ENCODE measurements at regions not wholly inside any gene's neighbourhood (a gene's known extent, or its start where the extent isn't known, plus 50 kb on each side); places are given as distances from the start of the nearest gene placed in this dataset.

DNA sequence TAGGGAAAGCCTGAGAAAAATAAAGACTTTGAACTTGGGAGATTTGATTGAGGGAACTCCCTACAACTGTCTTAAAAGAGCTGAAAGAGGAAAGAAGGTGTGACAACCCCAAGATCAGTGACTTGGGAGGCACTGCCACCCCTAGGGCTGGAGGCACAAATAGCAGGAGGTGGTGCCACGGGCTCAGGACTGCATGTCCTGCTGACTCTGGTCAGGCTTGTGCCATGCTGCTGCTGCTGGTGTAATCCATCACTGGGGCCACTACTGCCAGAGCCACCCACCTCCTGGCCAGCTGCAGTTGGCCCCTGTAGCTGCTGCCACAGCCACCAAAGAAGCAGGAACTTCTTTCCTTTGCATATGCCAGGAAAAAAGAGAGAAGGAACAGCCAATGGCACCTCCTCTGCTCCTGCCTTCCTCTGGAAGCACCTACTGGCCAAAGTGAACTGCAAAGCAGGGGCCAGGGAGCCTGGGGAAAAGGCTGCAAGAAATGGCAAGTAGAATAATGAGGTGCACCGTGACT lies 730.3 kb downstream of the PTPRU start:
- ChIA-PET POLR2A (no interaction called here), CTCF (interaction anchor here (1.4 kb wide), 1 partner anchor 11 kb away, joined by 3 read pairs; no protein-coding TSS in a partner anchor)
- TF ChIP-seq, protein P1, sequence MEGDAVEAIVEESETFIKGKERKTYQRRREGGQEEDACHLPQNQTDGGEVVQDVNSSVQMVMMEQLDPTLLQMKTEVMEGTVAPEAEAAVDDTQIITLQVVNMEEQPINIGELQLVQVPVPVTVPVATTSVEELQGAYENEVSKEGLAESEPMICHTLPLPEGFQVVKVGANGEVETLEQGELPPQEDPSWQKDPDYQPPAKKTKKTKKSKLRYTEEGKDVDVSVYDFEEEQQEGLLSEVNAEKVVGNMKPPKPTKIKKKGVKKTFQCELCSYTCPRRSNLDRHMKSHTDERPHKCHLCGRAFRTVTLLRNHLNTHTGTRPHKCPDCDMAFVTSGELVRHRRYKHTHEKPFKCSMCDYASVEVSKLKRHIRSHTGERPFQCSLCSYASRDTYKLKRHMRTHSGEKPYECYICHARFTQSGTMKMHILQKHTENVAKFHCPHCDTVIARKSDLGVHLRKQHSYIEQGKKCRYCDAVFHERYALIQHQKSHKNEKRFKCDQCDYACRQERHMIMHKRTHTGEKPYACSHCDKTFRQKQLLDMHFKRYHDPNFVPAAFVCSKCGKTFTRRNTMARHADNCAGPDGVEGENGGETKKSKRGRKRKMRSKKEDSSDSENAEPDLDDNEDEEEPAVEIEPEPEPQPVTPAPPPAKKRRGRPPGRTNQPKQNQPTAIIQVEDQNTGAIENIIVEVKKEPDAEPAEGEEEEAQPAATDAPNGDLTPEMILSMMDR (IDR thresholded peaks at IDR 0.05; ENCODE audit: control extremely low read depth, extremely low read depth, low read depth, missing control alignments): no peak
- DNase-seq (ENCODE audit: extremely low spot score): no peak

DNA sequence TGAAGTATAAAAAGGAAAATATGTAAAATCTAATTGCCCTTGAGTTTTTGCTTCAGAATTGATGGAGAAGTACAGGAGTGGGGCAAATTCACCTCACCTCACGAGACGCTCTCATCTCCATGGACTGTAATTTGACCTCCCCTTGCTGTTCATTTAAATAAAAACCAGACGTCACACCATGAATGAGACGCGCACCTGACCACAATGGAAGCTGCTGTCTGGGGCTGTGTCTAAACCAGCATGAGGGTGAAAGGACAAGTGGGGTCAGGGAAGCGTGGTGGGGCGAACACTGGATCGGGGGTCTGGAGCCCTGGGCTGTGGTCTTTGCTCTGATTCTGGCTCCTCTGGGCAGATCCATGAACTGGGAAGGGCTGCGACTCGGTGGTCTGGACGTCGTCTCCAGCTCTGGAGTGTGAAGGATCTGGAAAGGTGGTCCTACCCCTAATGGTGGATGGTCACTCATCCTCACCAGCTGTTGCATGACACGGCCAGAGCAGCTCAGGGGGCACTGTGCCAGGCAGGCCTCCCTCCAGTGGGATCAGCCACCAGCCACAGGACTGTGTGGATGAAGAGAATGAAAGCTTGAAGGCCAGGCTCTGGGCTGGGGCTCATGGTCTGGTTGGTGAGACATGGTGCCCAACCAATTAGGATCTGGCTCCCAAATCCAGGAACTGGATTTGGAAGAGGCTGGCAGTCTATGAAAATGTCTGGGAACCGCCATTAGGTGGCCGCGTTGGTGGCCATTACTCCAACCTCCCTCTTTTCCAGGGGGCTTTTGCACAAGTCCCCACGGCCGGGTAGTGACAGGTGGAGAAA lies 728.6 kb downstream of the PTPRU start:
- DNase-seq (ENCODE audit: extremely low spot score): no peak
- CTCF ChIA-PET: no interaction called here
- POLR2A ChIA-PET: no interaction called here
- TF ChIP-seq, protein P1 (IDR thresholded peaks at IDR 0.05; ENCODE audit: control extremely low read depth, extremely low read depth, low read depth, missing control alignments): no peak

DNA sequence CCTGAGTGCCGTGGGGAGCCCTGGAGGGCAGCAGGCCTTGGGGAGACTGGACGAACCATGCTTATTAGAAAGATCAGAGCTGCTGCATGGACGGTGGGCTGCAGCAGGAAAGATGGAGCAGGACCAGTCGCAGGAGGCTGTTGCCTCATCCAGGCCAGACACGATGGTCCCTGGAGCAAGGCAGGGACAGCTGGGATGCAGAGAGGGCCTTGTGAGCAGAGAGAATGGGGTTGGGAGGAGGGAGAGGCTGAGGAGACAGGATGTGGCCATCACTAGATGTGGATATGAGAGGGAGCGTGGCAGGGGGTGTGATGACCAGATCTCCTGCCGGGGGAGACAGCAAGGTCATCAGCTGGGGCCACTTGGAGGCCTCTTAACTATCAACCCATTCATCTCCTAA lies 727.6 kb downstream of the PTPRU start:
- TF ChIP-seq, protein P1 (IDR thresholded peaks at IDR 0.05; ENCODE audit: control extremely low read depth, extremely low read depth, low read depth, missing control alignments): no peak
- ChIA-PET POLR2A (no interaction called here), CTCF (no interaction called here)
- no peak for DNase-seq (ENCODE audit: extremely low spot score)

DNA sequence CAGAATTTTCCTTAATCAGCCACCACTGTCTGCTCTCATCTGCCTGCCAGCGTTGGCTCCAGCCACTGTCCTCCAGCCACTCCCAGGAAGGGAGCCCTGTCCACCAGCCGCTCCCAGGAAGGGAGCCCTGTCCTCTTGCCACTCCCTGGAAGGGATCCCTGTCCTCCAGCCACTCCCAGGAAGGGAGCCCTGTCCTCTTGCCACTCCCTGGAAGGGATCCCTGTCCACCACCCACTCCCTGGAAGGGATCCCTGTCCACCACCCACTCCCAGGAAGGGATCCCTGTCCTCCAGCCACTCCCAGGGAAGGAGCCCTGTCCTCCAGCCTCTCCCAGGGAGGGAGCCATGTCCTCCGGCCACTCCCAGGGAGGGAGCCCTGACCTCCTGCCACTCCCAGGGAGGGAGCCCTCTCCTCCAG lies 726.5 kb downstream of the PTPRU start:
- CTCF ChIA-PET: interaction anchor here (1.0 kb wide), 1 partner anchor 9 kb away, joined by 3 read pairs; no protein-coding TSS in a partner anchor
- no peak for DNase-seq (ENCODE audit: extremely low spot score)
- TF ChIP-seq, protein P1 (IDR thresholded peaks at IDR 0.05; ENCODE audit: control extremely low read depth, extremely low read depth, low read depth, missing control alignments): no peak
- POLR2A ChIA-PET: no interaction called here

DNA sequence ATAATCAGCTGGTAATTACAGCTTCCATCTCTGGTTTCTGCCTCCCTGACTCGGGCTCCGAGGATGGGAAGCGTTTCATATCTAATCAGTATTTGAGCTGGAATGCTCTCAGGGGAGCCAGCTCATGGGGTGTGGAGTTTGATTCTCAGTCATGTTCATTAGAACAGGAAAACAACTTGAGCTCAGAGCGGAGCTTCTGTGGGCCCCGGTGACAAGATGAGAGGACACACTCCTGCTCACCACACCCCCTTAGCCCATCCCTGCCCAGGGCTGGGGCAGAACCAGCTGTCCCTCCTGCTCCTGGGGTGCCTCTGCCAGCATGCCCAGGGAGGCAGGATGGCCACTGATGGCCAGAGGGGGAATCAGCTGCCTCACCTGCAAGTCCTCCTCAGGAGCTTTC lies 726.0 kb downstream of the PTPRU start:
- TF ChIP-seq, protein P1 (IDR thresholded peaks at IDR 0.05; ENCODE audit: control extremely low read depth, extremely low read depth, low read depth, missing control alignments): no peak
- DNase-seq (ENCODE audit: extremely low spot score): no peak
- CTCF ChIA-PET: interaction anchor here (1.0 kb wide), 1 partner anchor 8 kb away, joined by 3 read pairs; no protein-coding TSS in a partner anchor
- POLR2A ChIA-PET: no interaction called here

DNA sequence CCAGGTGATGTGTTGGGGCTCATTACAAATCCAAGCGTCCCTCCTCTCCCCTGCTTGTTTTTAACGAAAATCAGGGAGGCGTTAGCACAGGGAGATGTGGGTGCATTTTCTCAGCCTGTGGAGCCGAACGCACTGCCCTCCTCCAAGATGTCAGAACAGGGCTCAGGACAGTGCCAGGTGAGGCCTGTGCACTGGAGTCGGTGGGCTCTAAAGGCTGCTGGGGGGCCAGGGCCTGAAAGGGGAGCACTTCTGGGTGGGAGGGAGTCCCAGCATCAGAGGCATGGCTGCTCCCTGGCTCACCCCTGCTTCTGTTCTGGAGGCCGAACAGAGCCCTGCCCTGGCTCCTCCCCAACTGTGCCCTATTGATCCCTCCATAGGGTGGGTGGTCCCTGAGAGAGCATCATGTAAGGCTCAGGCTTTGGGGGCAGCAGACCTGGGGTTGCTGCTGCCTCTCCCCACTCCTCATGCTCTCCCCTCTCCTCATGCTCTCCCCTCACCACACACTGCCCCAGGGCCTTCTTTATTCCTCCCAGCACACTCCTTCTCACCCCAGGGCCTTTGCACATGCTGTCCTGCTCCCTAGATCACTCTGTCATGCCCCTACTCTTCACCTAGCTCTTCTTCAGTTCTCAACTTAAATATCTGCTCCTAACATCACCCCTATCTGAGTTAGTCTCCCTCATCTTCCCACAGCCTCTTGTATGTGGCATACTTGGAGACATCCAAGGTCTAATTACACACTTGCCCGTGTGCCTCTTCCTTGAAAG lies 725.2 kb downstream of the PTPRU start:
- DNase-seq (ENCODE audit: extremely low spot score): no peak
- ChIA-PET CTCF (no interaction called here), POLR2A (no interaction called here)
- TF ChIP-seq, protein P1 (IDR thresholded peaks at IDR 0.05; ENCODE audit: control extremely low read depth, extremely low read depth, low read depth, missing control alignments): no peak

Data from GM10248 (cell line).